Bone marrow (tissue), 2 donors: ENCODE measurements at regions not wholly inside any gene's neighbourhood (a gene's known extent, or its start where the extent isn't known, plus 50 kb on each side); places are given as distances from the start of the nearest gene placed in this dataset.
"Not testable (repeated sequence)": the region's sequence is repeated elsewhere in the genome, so short reads cannot be mapped to it uniquely, and the experiment has no call there.

Source experiments
- DNase-seq, 2 donors: peaks; one replicate each; lab custom pipeline; 2025; lab: John Stamatoyannopoulos, UW

- DNase-seq: no peak
Observed at GRCh38 chr4:78660559-78660958, 109.0 kb downstream of the ANXA3 start.

GRCh38 chr4:78661086-78661690, 109.6 kb downstream of the ANXA3 start:
- DNase-seq: no peak

- DNase-seq: peak in 1 of 2 donors; percentile 20
Observed at GRCh38 chr4:78661921-78662521, 110.5 kb downstream of the ANXA3 start.

GRCh38 chr4:78662658-78663057, 111.1 kb downstream of the ANXA3 start:
- no peak for DNase-seq

GRCh38 chr4:78664296-78664695, 111.9 kb upstream of the BMP2K start:
- DNase-seq: not testable (repeated sequence)

GRCh38 chr4:78665216-78665770, 110.9 kb upstream of the BMP2K start:
- DNase-seq: no peak

- peak in 1 of 2 donors; percentile 46 for DNase-seq
Observed at GRCh38 chr4:78666830-78667258, 109.3 kb upstream of the BMP2K start.

- no peak for DNase-seq
Observed at GRCh38 chr4:78667325-78667724, 108.8 kb upstream of the BMP2K start.

- no peak for DNase-seq
Observed at GRCh38 chr4:78667764-78668163, 108.4 kb upstream of the BMP2K start.

- DNase-seq: no peak
Observed at GRCh38 chr4:78669453-78669852, 106.7 kb upstream of the BMP2K start.

- DNase-seq: peak in 1 of 2 donors; percentile 25
Observed at GRCh38 chr4:78671903-78672815, 104.0 kb upstream of the BMP2K start.

GRCh38 chr4:78673337-78673736, 102.8 kb upstream of the BMP2K start:
- DNase-seq: no peak

- DNase-seq: no peak
Observed at GRCh38 chr4:78675325-78675724, 100.8 kb upstream of the BMP2K start.

- no peak for DNase-seq
Observed at GRCh38 chr4:78682070-78682469, 94.1 kb upstream of the BMP2K start.

GRCh38 chr4:78683352-78683751, 92.8 kb upstream of the BMP2K start:
- DNase-seq: no peak

GRCh38 chr4:78684325-78685079, 91.6 kb upstream of the BMP2K start:
- no peak for DNase-seq

- DNase-seq: no peak
Observed at GRCh38 chr4:78687818-78688217, 88.3 kb upstream of the BMP2K start.

- no peak for DNase-seq
Observed at GRCh38 chr4:78688366-78688765, 87.8 kb upstream of the BMP2K start.

- DNase-seq: no peak
Observed at GRCh38 chr4:78689261-78689660, 86.9 kb upstream of the BMP2K start.

- DNase-seq: no peak
Observed at GRCh38 chr4:78689700-78690323, 86.3 kb upstream of the BMP2K start.

GRCh38 chr4:78691334-78691754, 84.8 kb upstream of the BMP2K start:
- peak in 1 of 2 donors; percentile 18 for DNase-seq
